Bone marrow (tissue), 2 donors: ENCODE measurements at regions not wholly inside any gene's neighbourhood (a gene's known extent, or its start where the extent isn't known, plus 50 kb on each side); places are given as distances from the start of the nearest gene placed in this dataset.
"Not testable (repeated sequence)": the region's sequence is repeated elsewhere in the genome, so short reads cannot be mapped to it uniquely, and the experiment has no call there.

Experiments
- DNase-seq, 2 donors: peaks; one replicate each; lab custom pipeline; 2025; lab: John Stamatoyannopoulos, UW

DNA sequence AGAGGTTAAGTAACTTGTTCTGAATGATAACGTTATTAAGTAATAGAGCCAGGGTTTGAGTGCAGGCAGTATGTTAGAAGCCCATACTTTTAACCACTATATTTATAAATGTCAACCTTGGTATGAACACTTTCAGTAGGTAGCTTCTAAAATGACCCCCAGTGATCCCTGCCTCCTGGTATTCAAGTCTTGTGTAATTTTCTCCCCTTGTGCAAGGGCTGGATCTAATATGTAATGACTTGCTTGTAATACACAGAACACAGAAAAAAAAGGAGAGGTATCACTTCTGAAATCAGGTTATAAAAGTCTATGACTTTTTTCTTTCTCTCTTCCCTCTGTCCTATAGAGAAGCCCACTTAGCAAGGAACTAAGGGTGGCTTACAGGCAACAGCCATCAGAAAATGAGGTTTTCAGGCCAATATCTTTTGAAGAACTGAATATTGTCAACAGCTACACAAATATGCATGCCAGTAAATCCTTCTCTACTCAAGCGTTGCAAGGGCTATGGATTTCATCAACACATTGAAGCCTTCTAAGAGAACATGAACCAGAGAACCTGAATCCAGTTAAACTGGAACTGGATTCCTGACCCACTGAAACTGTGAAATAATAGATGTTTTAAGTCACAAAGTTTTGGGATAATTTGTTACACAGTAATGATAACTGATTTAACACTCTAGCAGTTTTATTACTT, 712.3 kb downstream of the METTL15 start:
- no peak for DNase-seq

GRCh38 chr11:28819741-28820140, 711.6 kb downstream of the METTL15 start:
- DNase-seq, result no peak

- no peak for DNase-seq
Measured at GRCh38 chr11:28815110-28815509, 706.9 kb downstream of the METTL15 start.

DNA sequence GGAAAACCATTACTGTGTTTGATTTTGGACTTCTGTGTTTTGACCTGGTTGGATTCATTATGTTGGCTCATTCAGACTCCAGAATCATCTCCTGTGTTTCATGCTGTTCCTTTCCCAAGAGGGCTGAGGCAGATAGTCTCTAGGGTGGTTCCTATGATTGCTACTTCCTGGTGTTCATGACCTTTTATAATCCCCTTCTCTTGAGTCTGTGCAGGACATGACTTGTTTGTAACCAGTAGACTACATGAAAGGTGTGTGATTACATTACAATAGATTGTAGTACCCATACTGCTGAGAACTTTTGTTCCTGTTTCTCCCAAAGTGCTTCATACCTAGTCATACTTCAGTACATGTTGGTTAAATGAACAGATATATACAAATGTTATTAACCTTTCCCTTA, 700.6 kb downstream of the METTL15 start:
- no peak for DNase-seq

DNA sequence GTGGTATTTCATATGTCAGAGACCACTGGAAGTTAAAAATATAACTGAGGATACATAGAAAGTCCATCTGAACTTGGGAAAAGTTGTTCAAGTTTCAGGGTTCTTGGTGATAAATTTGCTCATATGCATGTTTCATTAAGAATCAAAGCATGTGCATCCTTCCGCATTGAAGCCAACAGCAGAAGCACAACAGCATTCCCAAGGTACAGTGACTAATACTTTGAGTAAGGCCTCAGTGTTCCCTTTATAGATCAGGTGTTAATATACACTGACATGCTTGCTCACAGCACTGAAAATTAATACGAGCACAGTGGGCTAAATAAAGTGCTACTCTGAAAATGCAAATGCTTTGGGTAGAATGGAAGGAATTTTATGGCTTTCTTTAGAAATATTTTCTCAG, 691.1 kb downstream of the METTL15 start:
- no peak for DNase-seq

- DNase-seq, result no peak
Measured at GRCh38 chr11:28798286-28798685, 690.1 kb downstream of the METTL15 start.

GRCh38 chr11:28797536-28797935, 689.3 kb downstream of the METTL15 start:
- DNase-seq, result no peak

- no peak for DNase-seq
Measured at GRCh38 chr11:28794405-28794804, 686.2 kb downstream of the METTL15 start.

- DNase-seq, result no peak
Measured at GRCh38 chr11:28793282-28793738, 685.1 kb downstream of the METTL15 start.

- DNase-seq, result no peak
Measured at GRCh38 chr11:28792856-28793255, 684.7 kb downstream of the METTL15 start.

- DNase-seq, result not testable (repeated sequence)
Measured at GRCh38 chr11:28787897-28788296, 679.7 kb downstream of the METTL15 start.

DNA sequence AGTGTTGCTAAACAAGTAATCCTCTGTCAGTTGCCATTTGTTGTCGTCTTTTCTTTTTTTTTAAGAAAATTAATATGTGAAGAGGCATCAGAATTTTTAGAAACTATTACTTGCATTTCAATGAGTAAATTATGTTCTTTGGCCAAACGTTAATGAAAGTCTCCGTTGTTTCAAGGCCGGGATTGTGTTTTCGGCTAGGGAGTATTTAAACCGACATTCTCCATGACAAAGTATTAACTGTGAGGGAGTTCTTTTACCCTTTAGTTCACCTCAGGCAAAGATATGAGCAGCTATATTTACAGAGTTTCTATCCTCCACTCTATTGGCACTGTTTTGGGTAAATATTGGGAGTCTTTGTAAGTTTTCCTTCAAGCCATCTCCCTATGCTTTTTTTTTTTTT, 668.9 kb downstream of the METTL15 start:
- DNase-seq, result no peak

- no peak for DNase-seq
Measured at GRCh38 chr11:28773606-28774005, 665.4 kb downstream of the METTL15 start.

GRCh38 chr11:28770806-28771205, 662.6 kb downstream of the METTL15 start:
- DNase-seq, result no peak

GRCh38 chr11:28767574-28767973, 659.4 kb downstream of the METTL15 start:
- DNase-seq, result no peak

- no peak for DNase-seq
Measured at GRCh38 chr11:28763876-28764275, 655.7 kb downstream of the METTL15 start.

GRCh38 chr11:28763151-28763550, 655.0 kb downstream of the METTL15 start:
- no peak for DNase-seq

DNA sequence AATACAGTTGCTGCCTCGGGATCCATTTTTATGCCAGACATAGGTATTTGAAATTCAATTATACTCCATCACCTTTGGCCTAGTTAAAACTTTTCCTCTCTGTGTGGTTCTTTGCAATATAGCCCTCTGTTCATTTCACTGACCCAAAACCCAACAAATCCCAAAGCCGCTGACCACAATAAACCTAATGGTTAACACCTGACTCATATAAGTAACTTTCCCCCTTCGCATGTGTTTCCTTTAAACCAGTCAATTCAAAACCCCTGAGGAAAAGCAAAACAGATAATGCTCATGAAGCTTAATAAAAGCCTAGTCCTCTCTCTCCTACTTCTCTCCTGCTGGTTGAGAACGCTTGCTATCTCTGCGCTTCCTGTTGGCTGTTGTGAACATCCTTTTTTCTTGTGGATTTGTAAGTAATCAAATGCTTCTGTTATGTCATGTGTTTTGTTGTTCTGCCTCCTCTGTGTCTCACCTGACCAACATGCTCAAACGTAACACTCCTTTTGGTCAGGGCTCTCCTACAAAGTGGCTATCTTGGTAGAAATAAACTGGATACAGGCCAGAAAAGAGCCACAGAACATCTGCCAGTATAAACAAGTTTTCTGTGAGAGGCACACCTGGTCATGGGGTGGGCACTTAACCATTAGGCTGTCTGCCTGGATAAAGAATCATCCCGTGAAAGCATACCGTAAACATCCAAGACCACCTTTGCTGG, 652.6 kb downstream of the METTL15 start:
- DNase-seq, result no peak

GRCh38 chr11:28759311-28759710, 651.1 kb downstream of the METTL15 start:
- no peak for DNase-seq

DNA sequence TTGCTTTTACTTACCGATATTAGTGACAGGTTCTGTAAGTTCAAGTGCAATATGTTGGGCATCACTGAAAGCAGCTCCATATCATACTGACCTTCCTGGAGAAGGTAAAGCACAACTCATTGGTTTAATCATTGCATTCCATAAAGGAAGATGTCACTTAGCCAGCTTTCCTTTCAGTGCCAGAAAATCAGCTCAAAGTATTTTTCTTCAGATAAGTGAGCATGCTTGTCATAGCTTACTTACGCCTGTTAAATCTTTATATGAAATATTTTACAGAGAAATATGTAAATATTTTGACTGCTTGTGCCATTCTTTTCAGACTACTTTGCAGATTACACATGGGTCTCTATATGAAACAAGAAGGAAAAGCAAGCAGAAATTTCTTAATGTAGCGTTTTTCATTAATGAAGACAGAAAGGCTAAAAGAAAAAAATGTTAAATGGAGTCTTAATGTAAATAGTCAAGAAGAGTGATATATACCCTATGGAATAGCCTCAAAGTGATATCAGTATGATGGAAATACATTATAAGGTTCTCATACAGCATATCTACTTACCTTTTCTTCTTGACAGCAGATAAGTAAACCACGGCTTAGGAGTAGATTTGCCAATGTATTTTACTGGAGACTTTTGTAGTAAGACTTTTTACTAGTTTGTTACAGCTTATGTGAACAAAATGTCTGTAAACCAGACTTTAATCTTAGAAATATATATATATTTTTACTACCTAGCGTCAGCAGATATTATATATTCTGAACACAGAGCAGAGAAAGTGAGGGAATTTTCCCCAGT, 649.7 kb downstream of the METTL15 start:
- no peak for DNase-seq

GRCh38 chr11:28756977-28757376, 648.8 kb downstream of the METTL15 start:
- no peak for DNase-seq

- DNase-seq, result no peak
Measured at GRCh38 chr11:28743061-28743550, 634.9 kb downstream of the METTL15 start.
